Muscle layer of duodenum (tissue), 2 donors: ENCODE measurements at regions not wholly inside any gene's neighbourhood (a gene's known extent, or its start where the extent isn't known, plus 50 kb on each side); places are given as distances from the start of the nearest gene placed in this dataset.

Experiments used
- H3K27ac ChIP-seq: one replicate; pipeline ENCODE4 v1.7.0; 2013; ENCODE audit warnings: mild to moderate bottlenecking, low read length
- H3K27me3 ChIP-seq: one replicate; pipeline ENCODE4 v1.7.0; 2013; ENCODE audit warnings: low read depth, mild to moderate bottlenecking, control low read depth, low read length
- H3K36me3 ChIP-seq, 2 donors: one replicate each; pipeline ENCODE4 v1.7.0; 2013; ENCODE audit warnings: low read length in 2 of 2, control low read depth in 1 of 2, mild to moderate bottlenecking in 1 of 2; ENCODE audit not compliant: insufficient read depth in 2 of 2, control insufficient read depth in 1 of 2
- H3K4me1 ChIP-seq, 2 donors: one replicate each; pipeline ENCODE4 v1.7.0; 2013; ENCODE audit warnings: low read length in 2 of 2, mild to moderate bottlenecking in 2 of 2, control low read depth in 1 of 2, moderate library complexity in 1 of 2; ENCODE audit not compliant: insufficient read depth in 2 of 2, control insufficient read depth in 1 of 2
- H3K4me3 ChIP-seq, 2 donors: one replicate each; pipeline ENCODE4 v1.7.0; 2013; ENCODE audit warnings: low read length in 2 of 2, low read depth in 1 of 2, mild to moderate bottlenecking in 1 of 2
- H3K9me3 ChIP-seq, 2 donors: one replicate each; pipeline ENCODE4 v1.7.0; 2013; ENCODE audit warnings: low read length in 2 of 2, control low read depth in 1 of 2, mild to moderate bottlenecking in 1 of 2; ENCODE audit not compliant: control insufficient read depth in 1 of 2
- donor health status: healthy.

- Histone ChIP-seq H3K36me3 (no peaks in the 10 kb centered on the region), H3K9me3 (no peaks in the 10 kb centered on the region), H3K4me3 (no peak overlapping the region), H3K27me3 (no peaks in the 10 kb centered on the region), H3K27ac (no peak overlapping the region), H3K4me1 (peaks cover 4 to 15% of the 10 kb centered on the region in 2 donors)
These were observed 502.4 kb downstream of the GADD45G start for GRCh38 chr9:90107040-90107725.

- Histone ChIP-seq H3K4me3 (no peak overlapping the region), H3K9me3 (no peaks in the 10 kb centered on the region), H3K36me3 (no peaks in the 10 kb centered on the region), H3K27ac (no peak overlapping the region), H3K27me3 (no peaks in the 10 kb centered on the region), H3K4me1 (peaks cover 4 to 15% of the 10 kb centered on the region in 2 donors)
These were observed 503.2 kb downstream of the GADD45G start for GRCh38 chr9:90107726-90108655.

DNA sequence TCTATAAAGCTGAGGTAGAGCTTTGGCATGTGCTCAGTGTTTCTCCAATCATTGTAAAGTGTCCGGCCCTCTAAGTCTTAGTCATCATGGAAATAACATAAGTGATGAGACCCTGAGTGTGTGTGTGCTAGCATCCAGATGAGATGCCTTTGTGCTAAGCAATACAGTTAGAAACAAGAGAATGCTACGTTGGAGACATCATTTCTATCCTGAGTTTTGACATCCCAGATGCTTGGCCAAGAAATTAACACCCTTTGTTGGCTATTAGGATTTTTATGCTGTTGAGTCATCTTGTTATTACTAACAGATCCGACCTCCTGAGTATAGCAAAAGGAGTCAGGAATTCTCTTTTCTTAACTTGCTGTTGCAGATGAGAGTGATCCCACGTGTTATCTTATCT, 508.0 kb downstream of the GADD45G start:
- no peak overlapping the region for H3K27ac ChIP-seq
- H3K9me3 ChIP-seq = no peaks in the 10 kb centered on the region
- peaks cover 0 to 6% of the 10 kb centered on the region in 2 donors for H3K4me1 ChIP-seq
- no peak overlapping the region for H3K4me3 ChIP-seq
- H3K27me3 ChIP-seq = no peaks in the 10 kb centered on the region
- no peaks in the 10 kb centered on the region for H3K36me3 ChIP-seq

DNA sequence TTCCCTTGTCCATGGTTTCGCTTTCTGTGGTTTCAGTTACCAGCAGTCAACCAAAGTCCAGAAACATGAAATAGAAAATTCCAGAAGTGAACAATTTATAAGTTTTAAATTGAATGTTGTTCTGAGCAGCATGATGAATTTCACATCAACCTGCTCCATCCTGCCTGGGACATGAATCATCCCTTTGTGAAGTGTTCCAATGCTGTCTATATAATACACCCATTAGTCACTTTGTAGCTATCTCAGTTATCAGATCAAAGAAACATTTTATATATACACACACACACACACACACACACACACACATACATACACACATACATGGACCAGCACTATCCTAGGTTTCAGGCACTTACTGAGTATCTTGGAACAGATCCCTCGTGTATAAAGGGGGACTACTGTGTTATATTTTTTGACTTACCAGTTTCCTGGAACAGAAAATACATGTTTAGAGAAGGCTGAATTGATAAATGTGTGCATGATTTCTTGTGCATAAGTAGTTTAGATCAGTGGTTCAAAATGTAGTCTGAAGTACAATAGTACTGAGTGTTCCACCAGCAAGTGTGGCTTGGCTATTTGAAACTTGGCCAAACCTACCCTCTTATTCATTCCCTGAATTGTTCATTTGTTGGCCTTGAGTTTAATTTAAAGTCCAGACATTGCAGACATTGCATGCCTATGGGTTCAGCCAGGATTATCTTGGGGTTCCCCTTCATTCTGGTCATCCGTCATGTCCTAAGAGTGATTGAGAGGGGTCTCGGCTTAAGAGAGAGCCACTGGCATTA, 510.0 kb downstream of the GADD45G start:
- Histone ChIP-seq H3K4me1 (no peaks in the 10 kb centered on the region), H3K9me3 (no peaks in the 10 kb centered on the region), H3K27me3 (no peaks in the 10 kb centered on the region), H3K4me3 (no peak overlapping the region), H3K36me3 (no peaks in the 10 kb centered on the region), H3K27ac (no peak overlapping the region)

DNA sequence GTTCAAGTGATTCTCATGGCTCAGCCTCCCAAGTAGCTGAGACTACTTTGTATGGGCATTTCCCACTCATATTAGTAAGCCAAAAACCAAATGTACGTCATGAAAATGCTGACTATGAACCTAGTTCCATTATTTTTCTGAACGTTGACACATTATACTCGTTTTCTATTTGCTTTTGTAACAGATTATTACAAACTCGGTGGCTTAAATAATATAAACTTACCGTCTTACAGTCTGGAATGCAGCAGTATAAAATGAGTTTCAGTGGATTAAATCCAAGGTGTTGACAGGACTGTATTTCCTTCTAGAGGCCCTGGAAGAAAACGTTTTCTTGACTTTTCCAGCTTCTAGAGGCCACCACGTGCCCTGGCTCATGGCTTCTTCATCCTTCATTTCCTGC, 517.0 kb downstream of the GADD45G start:
- Histone ChIP-seq H3K4me3 (no peak overlapping the region), H3K4me1 (no peaks in the 10 kb centered on the region), H3K27ac (no peak overlapping the region), H3K36me3 (no peaks in the 10 kb centered on the region), H3K27me3 (peaks cover 6% of the 10 kb centered on the region), H3K9me3 (peaks cover 0 to 3% of the 10 kb centered on the region in 2 donors)

GRCh38 chr9:90124961-90125360, 517.7 kb downstream of the DIRAS2 start:
- Histone ChIP-seq H3K27me3 (peaks cover 6% of the 10 kb centered on the region), H3K27ac (no peak overlapping the region), H3K4me3 (no peak overlapping the region), H3K4me1 (no peaks in the 10 kb centered on the region), H3K36me3 (no peaks in the 10 kb centered on the region), H3K9me3 (peaks cover 0 to 3% of the 10 kb centered on the region in 2 donors)

- Histone ChIP-seq H3K9me3 (peaks cover 0 to 3% of the 10 kb centered on the region in 2 donors), H3K36me3 (no peaks in the 10 kb centered on the region), H3K27ac (no peak overlapping the region), H3K4me1 (no peaks in the 10 kb centered on the region), H3K27me3 (peaks cover 6% of the 10 kb centered on the region), H3K4me3 (no peak overlapping the region)
These were observed 514.7 kb downstream of the DIRAS2 start for GRCh38 chr9:90127923-90128322.

DNA sequence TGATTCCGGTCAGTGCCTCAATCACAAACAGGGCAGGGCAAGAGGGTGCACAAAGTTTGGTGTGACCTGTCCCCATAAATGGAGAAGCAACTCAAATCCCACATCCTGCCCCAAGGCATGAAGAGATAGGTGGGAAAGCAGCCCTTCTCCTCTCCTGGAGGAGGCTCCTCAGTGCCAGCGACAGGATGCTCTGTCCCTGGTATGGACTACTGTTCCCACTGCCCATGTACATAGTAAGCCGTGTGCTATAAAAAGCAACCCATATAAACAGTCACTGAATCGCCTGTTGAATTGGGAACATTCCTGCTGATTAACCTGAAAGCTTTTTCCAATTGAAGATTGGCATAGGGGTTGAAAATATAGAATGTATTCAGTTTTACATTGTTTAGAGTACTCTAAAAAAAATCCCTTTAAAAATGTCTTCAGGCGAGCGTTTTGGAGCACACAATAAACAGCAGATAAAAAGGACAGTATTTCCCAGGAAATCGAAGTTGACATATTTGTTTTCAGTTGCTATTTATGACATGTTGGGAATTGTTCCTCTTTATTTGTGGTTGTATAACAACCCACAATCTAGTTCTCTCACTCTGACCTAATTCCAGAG, 513.9 kb downstream of the DIRAS2 start:
- H3K27ac ChIP-seq = no peak overlapping the region
- H3K4me3 ChIP-seq = no peak overlapping the region
- H3K27me3 ChIP-seq = peaks cover 6% of the 10 kb centered on the region
- H3K4me1 ChIP-seq = no peaks in the 10 kb centered on the region
- H3K9me3 ChIP-seq = no peaks in the 10 kb centered on the region
- no peaks in the 10 kb centered on the region for H3K36me3 ChIP-seq

DNA sequence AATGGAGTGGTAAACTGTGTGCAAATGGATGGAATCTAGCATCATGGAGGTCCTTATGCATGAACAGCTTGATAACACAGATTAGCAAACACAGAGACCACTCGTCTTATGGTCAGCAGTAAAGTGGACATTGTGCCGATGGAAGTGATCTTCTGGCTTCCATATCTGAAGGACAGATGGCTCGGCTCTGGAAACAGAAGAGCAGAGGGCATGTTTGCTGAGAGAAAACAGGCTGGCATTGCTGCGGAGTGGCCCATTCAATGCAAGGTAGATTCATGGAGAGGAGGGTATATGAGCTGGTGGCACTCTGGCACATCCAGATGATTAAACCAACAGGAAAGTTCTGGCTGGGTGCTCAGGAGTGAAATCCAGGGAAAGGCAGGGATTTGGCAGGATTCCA, 513.2 kb downstream of the DIRAS2 start:
- no peak overlapping the region for H3K27ac ChIP-seq
- H3K4me3 ChIP-seq = no peak overlapping the region
- no peaks in the 10 kb centered on the region for H3K36me3 ChIP-seq
- H3K4me1 ChIP-seq = no peaks in the 10 kb centered on the region
- H3K9me3 ChIP-seq = no peaks in the 10 kb centered on the region
- H3K27me3 ChIP-seq = peaks cover 6% of the 10 kb centered on the region

DNA sequence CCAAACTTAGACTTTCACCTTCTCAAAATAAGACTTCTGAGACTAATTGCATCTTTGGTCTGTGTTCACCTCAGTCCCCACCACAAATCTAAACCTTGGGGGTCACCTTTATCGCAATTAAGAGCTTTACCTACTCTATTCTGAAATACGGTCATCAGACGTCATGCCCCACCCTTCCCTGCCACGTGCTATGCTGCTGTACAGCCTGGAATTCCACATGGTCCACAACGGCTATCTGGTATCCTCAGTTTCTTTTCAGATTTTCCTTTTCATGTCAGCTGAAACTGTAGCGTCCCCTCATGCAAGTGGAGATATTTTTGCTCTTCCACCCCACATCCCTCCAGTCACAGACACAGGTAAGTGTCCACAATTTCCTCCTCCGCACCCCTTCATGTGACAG, 511.1 kb downstream of the DIRAS2 start:
- no peaks in the 10 kb centered on the region for H3K9me3 ChIP-seq
- no peaks in the 10 kb centered on the region for H3K36me3 ChIP-seq
- no peak overlapping the region for H3K27ac ChIP-seq
- H3K4me1 ChIP-seq = no peaks in the 10 kb centered on the region
- H3K27me3 ChIP-seq = no peaks in the 10 kb centered on the region
- H3K4me3 ChIP-seq = no peak overlapping the region

- Histone ChIP-seq H3K36me3 (no peaks in the 10 kb centered on the region), H3K27me3 (no peaks in the 10 kb centered on the region), H3K4me3 (no peak overlapping the region), H3K27ac (no peak overlapping the region), H3K9me3 (no peaks in the 10 kb centered on the region), H3K4me1 (no peaks in the 10 kb centered on the region)
These were observed 509.8 kb downstream of the DIRAS2 start for GRCh38 chr9:90132866-90133265.
